ENCODE measurements at regions not wholly inside any gene's neighbourhood (a gene's known extent, or its start where the extent isn't known, plus 50 kb on each side); places are given as distances from the start of the nearest gene placed in this dataset.
A peak's percentile ranks its signal among the peaks of the same experiment; 100 is the strongest.
"Not testable (repeated sequence)": the region's sequence is repeated elsewhere in the genome, so short reads cannot be mapped to it uniquely, and the experiment has no call there.

DNA sequence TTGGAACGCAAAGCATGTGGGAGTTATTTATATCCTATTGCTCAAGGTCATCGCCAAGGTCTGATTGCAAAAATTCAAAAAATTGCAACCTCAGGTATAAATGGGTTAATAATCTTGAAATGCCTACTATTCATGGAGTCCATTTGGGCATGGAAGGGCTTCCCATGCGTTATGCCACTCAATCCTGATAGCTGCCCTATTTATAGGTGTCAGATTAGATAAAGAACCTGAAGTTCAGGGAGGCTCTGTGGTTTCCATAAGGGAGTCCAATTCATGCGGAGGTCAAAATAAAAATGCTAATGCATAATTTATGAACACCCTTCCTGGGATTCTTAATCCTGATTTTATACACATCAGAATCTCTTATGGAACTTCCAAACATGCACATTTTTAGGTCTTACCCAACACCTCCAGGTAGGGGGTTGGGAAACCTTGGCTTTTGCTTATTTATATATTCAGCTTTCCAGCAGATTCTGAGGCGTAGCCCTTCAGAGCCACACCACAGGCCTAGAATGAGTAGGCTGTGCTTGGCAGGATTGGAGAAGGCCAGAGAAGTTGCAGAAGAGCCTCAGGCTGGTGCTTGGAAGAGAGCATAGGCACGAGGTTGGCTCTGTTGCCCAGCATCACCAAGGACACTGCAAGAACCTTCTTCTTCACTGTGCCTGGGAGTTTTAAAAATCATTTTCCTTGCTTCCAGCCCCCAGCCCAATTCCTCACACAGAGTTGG is 324.4 kb upstream of the CFAP20DC start:
- TF ChIP-seq EZH2 (IDR thresholded peaks at IDR 0.05) (no peak), FOXP2 (optimal IDR thresholded peaks at IDR 0.05; ENCODE audit: control extremely low read depth, extremely low read length, insufficient read depth) (no peak), POLR2AphosphoS5 (IDR thresholded peaks at IDR 0.05; ENCODE audit: borderline replicate concordance, low read depth, low read length) (no peak)
- Histone ChIP-seq H3K27ac (no peak overlapping the region), H3K36me3 (ENCODE audit: insufficient read depth, low read length) (no peaks in the 10 kb centered on the region), H3K4me3 (no peak overlapping the region), H3K9ac (ENCODE audit: insufficient read length) (no peak overlapping the region), H3K9me3 (ENCODE audit: low read depth, low read length) (no peaks in the 10 kb centered on the region)
- no peak for DNase-seq (ENCODE audit: low read depth, low spot score)

DNA sequence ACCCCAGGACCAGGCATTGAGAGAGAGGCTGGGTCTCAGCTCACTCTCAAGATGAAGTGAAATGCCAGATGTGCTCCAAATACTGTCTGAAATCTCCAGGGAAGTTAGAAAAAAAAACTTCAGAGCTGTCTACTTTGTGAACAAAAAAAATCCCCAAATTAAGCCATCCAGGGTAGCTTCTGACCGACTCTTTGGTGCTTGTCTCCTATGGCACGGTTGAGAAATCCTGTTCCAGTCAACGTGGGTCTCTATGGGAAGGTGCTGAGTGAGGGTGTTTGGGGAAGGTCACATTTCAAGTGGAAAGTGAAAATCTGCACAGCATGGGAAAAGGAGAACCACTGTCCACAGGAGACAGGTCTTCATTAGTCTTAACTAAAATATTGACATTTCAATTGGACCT is 322.5 kb upstream of the CFAP20DC start:
- Histone ChIP-seq H3K9ac (ENCODE audit: insufficient read length) (no peak overlapping the region), H3K36me3 (ENCODE audit: insufficient read depth, low read length) (no peaks in the 10 kb centered on the region), H3K4me3 (no peak overlapping the region), H3K27ac (no peak overlapping the region), H3K9me3 (ENCODE audit: low read depth, low read length) (no peaks in the 10 kb centered on the region)
- TF ChIP-seq FOXP2 (optimal IDR thresholded peaks at IDR 0.05; ENCODE audit: control extremely low read depth, extremely low read length, insufficient read depth), result no peak
- TF ChIP-seq EZH2 (IDR thresholded peaks at IDR 0.05), result no peak
- TF ChIP-seq POLR2AphosphoS5 (IDR thresholded peaks at IDR 0.05; ENCODE audit: borderline replicate concordance, low read depth, low read length), result no peak
- no peak for DNase-seq (ENCODE audit: low read depth, low spot score)

DNA sequence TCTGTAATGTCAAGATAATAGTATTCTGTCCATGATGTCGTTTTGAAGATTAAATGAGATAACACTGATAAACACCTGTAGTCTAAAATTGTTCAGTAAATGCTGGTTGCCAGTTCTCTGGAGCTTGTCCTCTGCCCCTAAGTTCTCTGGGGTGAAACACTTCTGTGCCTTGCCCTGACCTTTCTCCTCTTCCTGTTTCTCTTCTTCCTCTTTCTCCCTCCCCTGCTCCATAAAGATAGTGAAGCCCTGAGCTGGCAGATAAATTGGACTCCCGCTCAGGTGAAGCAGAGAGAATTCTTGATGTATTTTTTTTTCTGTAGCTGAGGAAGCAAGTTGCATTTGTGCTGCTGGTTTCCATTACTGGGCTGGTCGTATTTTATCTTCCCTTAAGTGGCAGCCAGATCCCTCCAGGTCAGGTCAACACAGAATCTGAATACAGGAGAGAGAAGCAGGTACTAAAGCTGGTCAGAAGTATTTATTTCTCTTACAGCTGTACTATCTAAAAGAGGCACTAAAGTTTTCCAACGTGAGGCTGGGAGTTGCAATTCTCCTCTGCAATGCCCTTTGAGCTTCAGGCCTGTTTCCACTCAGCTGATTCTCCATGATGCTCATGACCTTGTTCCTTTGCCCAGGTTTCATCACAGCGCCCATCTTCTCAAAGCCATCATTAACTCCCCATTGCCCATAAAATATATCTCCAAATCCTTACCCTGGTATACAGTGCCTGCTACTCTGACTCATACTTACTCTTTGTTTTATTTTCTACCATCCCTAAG is 319.3 kb upstream of the CFAP20DC start:
- Histone ChIP-seq H3K36me3 (ENCODE audit: insufficient read depth, low read length) (no peaks in the 10 kb centered on the region), H3K9ac (ENCODE audit: insufficient read length) (no peak overlapping the region), H3K4me3 (no peak overlapping the region), H3K9me3 (ENCODE audit: low read depth, low read length) (no peaks in the 10 kb centered on the region), H3K27ac (no peak overlapping the region)
- TF ChIP-seq EZH2 (IDR thresholded peaks at IDR 0.05), result no peak
- no peak for TF ChIP-seq POLR2AphosphoS5 (IDR thresholded peaks at IDR 0.05; ENCODE audit: borderline replicate concordance, low read depth, low read length)
- no peak for TF ChIP-seq FOXP2 (optimal IDR thresholded peaks at IDR 0.05; ENCODE audit: control extremely low read depth, extremely low read length, insufficient read depth)
- DNase-seq (ENCODE audit: low read depth, low spot score), result no peak

DNA sequence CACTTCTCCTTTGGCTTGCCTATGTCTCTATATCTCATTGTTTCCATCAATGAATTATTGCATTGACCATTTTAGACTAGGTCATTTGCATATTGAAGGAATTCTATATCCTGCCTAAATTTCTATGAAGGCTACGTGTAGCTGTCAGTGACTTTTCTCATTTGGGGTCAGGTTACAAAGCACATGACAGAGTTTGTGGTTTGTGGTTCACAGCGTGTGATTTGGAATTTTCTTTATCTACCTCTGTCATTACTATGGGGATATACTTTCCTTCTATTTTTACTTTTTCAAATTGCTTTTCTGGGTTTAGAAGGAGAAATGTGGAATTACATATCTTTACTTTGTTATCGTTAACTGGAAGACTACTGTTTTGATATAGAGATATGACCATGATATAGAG is 317.3 kb upstream of the CFAP20DC start:
- H3K27ac ChIP-seq, result no peak overlapping the region
- peak; percentile 8 for DNase-seq (ENCODE audit: low read depth, low spot score)
- H3K4me3 ChIP-seq, result no peak overlapping the region
- no peaks in the 10 kb centered on the region for H3K36me3 ChIP-seq (ENCODE audit: insufficient read depth, low read length)
- TF ChIP-seq POLR2AphosphoS5 (IDR thresholded peaks at IDR 0.05; ENCODE audit: borderline replicate concordance, low read depth, low read length), result no peak
- no peak for TF ChIP-seq EZH2 (IDR thresholded peaks at IDR 0.05)
- no peak for TF ChIP-seq FOXP2 (optimal IDR thresholded peaks at IDR 0.05; ENCODE audit: control extremely low read depth, extremely low read length, insufficient read depth)
- no peak overlapping the region for H3K9ac ChIP-seq (ENCODE audit: insufficient read length)
- H3K9me3 ChIP-seq (ENCODE audit: low read depth, low read length), result no peaks in the 10 kb centered on the region

DNA sequence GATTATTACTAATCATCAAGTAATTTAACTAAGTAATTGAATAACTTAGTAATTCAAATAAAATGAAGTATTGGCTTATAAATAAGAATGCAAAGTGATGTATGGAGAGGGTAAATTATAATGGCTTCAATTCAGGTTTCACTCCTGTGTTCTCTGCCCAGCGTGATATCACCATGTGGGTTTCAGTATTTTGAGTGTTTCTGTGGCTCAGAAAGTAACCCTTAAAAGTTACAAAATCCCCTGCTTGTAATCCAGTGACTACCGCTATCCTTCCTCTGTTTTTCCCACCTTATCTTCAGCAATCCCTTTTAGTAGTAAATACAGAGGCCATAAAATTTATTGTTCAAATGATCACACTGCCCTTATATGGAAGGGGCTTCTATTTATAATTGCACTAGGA is 316.4 kb upstream of the CFAP20DC start:
- H3K9ac ChIP-seq (ENCODE audit: insufficient read length), result no peak overlapping the region
- no peak overlapping the region for H3K27ac ChIP-seq
- H3K9me3 ChIP-seq (ENCODE audit: low read depth, low read length), result no peaks in the 10 kb centered on the region
- no peak for DNase-seq (ENCODE audit: low read depth, low spot score)
- no peak for TF ChIP-seq FOXP2 (optimal IDR thresholded peaks at IDR 0.05; ENCODE audit: control extremely low read depth, extremely low read length, insufficient read depth)
- no peak for TF ChIP-seq EZH2 (IDR thresholded peaks at IDR 0.05)
- no peak for TF ChIP-seq POLR2AphosphoS5 (IDR thresholded peaks at IDR 0.05; ENCODE audit: borderline replicate concordance, low read depth, low read length)
- no peak overlapping the region for H3K4me3 ChIP-seq
- no peaks in the 10 kb centered on the region for H3K36me3 ChIP-seq (ENCODE audit: insufficient read depth, low read length)

DNA sequence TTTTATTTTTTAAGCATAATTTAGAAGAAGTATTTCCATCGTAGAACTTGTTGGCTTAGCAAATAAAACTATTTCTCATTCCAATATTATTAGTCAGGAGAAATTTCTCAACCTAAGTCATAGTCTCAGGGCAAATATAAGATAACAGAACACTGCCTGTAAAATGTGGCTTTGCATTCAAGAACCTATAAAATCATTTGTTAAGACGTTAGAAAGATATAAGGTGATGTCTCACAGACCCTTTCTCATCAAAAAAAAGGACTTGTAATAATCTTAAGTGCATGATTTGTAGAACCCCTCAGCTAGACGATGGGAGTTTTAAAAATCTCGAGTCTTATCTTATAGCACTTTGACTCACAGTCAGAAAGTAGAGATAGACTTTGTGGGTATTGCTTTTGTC is 314.7 kb upstream of the CFAP20DC start:
- no peak overlapping the region for H3K4me3 ChIP-seq
- H3K27ac ChIP-seq, result no peak overlapping the region
- DNase-seq (ENCODE audit: low read depth, low spot score), result no peak
- TF ChIP-seq EZH2 (IDR thresholded peaks at IDR 0.05), result no peak
- TF ChIP-seq POLR2AphosphoS5 (IDR thresholded peaks at IDR 0.05; ENCODE audit: borderline replicate concordance, low read depth, low read length), result no peak
- TF ChIP-seq FOXP2 (optimal IDR thresholded peaks at IDR 0.05; ENCODE audit: control extremely low read depth, extremely low read length, insufficient read depth), result no peak
- H3K9me3 ChIP-seq (ENCODE audit: low read depth, low read length), result no peaks in the 10 kb centered on the region
- no peak overlapping the region for H3K9ac ChIP-seq (ENCODE audit: insufficient read length)
- no peaks in the 10 kb centered on the region for H3K36me3 ChIP-seq (ENCODE audit: insufficient read depth, low read length)

DNA sequence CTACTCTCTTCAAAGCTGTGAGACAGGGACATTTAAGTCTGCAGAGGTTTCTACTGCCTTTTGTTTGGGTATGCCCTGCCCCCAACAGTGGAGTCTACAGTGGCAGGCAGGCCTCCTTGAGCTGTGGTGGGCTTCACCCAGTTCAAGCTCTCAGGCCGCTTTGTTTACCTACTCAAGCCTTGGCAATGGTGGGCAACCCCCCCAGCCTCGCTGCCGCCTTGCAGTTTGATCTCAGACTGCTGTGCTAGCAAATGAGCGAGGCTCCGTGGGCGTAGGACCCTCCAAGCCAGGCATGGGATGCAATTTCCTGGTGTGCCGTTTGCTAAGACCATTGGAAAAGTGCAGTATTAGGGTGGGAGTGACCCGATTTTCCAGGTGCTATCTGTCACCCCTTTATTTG is 310.5 kb upstream of the CFAP20DC start:
- H3K27ac ChIP-seq; H3K9me3 ChIP-seq (ENCODE audit: low read depth, low read length); H3K9ac ChIP-seq (ENCODE audit: insufficient read length); DNase-seq (ENCODE audit: low read depth, low spot score); H3K36me3 ChIP-seq (ENCODE audit: insufficient read depth, low read length); H3K4me3 ChIP-seq: not testable (repeated sequence)

DNA sequence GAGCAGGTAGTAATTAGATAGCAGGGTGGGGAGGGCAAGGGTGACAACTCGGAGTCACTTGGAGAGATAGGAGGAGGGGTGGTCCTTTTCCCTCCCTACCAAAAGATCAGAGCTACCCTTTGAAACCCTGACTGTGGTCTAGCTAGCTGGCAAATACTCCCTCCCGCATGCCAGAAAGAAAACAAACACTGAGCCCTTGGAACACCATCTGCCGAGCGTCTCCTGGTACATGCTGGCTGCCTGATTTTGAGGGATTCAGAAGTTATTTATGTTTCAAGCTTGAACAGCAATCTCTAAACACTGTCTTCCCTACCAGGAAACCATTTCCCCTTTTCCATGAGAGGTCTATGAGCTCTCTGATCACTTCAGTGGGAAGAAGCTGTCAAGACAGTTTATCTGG is 291.6 kb upstream of the CFAP20DC start:
- no peaks in the 10 kb centered on the region for H3K36me3 ChIP-seq (ENCODE audit: insufficient read depth, low read length)
- no peak overlapping the region for H3K4me3 ChIP-seq
- no peaks in the 10 kb centered on the region for H3K9me3 ChIP-seq (ENCODE audit: low read depth, low read length)
- DNase-seq (ENCODE audit: low read depth, low spot score), result no peak
- H3K27ac ChIP-seq, result no peak overlapping the region
- no peak for TF ChIP-seq FOXP2 (optimal IDR thresholded peaks at IDR 0.05; ENCODE audit: control extremely low read depth, extremely low read length, insufficient read depth)
- no peak for TF ChIP-seq EZH2 (IDR thresholded peaks at IDR 0.05)
- TF ChIP-seq POLR2AphosphoS5 (IDR thresholded peaks at IDR 0.05; ENCODE audit: borderline replicate concordance, low read depth, low read length), result no peak
- H3K9ac ChIP-seq (ENCODE audit: insufficient read length), result no peak overlapping the region
